ENCODE measurements at regions not wholly inside any gene's neighbourhood (a gene's known extent, or its start where the extent isn't known, plus 50 kb on each side); places are given as distances from the start of the nearest gene placed in this dataset.
"Not testable (repeated sequence)": the region's sequence is repeated elsewhere in the genome, so short reads cannot be mapped to it uniquely, and the experiment has no call there.

DNA sequence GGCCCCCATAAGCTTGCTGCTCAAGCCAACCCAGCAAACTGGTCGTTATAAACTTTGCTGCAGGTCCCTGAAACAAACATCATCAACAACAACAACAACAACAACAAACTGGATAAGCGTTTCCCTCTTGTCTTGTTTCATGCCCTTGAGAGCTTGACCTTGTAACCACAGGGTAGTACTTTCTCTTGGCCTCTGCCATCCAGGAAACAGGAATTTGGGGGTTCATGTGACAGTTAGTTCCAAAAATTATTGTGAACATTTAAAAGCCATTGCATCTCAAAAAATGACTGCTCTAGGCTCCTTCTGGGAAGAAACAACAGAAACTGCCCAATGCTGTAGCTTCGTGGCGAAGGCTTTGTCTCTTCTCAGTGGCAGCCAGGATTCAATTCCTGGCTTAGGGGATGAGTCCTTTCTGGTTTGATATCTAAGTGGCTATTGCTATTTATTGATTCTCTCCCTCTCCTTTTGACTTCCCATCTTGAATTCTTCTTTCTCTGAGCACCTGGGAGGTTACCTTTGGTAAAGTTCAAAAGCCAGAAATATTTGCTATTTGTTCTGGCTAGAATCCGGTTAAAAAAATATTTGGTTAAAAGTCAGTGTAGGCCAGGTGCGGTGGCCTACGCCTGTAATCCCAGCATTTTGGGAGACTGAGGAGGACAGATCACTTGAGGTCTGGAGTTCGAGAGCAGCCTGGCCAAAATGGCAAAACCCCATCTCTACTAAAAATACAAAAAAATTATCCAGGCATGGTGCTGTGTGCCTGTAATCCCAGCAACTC, 52.0 kb upstream of the CPM start:
- DNase-seq, result no peak

DNA sequence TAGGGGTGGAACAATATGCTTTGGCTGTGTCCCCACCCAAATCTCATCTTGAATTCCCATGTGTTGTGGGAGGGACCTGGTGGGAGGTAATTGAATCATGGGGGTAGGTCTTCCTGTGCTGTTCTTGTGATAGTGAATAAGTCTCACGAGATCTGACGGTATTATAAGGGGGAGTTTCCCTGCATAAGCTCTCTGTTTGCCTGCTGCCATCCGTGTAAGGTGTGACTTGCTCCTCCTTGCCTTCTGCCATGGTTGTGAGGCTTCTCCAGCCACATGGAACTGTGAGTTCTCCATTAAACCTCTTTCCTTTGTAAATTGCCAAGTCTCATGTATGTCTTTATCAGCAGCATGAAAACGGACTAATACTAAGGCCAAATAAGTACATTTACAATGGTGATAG, 64.6 kb upstream of the CPM start:
- DNase-seq, result not testable (repeated sequence)

DNA sequence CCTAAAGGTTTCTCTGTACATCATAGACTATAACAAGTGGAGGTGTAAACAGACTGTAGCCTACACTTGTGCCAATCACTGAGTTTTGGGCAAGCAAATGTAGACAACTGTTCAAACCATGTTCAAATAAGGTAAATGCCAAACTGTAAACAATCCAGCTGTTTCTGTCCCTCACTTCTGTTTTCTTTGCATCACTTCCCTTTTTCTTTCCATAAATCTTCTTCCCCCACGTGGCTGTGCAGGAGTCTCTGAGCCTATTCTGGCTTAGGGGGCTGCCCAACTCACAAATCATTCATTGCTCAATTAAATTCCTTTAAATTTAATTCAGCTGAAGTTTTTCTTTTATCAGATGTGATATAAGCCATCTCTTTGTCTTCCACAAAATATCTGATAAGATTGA, 65.1 kb upstream of the CPM start:
- DNase-seq, result no peak

DNA sequence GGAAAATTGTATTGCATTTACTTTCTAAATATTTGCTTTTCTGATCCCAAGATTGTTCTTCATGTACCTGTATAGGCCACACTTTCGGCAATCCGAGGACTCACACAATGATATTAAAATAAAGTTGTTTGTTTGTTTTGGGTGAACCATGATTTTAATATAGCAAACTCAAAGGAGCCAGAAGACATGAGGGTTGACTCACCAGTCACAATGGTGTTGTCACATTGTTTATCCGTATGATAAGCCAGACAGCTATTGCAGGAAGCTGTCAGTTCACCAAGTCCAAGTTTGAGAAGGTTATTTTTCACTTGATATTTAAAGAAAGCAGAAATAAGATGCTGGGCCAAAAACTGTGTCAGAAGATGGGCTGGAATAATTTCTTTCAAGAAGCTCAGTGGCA, 67.1 kb upstream of the CPM start:
- no peak for DNase-seq

- no peak for DNase-seq
Observed at GRCh38 chr12:69000540-69001243, 67.7 kb upstream of the CPM start.

GRCh38 chr12:69001251-69001650, 68.3 kb upstream of the CPM start:
- DNase-seq, result no peak

DNA sequence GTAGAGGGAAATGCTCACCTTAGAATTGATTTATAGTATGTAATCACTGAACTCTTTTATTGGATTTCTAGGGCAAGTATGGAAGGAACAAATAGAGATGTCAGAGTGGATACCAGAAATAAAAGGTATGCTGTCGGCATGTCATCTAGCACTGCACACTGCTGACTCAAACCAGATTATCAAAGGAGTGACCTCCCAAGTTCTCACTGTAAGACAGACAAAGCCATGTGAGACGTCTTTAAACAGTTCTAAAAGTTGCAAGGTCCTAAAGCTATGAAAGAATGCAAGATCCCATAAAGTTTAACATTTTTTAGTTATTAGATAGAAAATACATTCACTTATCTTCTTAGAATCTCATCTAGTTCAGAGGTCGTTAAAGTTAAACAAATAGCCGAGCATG, 70.0 kb upstream of the CPM start:
- DNase-seq, result no peak

DNA sequence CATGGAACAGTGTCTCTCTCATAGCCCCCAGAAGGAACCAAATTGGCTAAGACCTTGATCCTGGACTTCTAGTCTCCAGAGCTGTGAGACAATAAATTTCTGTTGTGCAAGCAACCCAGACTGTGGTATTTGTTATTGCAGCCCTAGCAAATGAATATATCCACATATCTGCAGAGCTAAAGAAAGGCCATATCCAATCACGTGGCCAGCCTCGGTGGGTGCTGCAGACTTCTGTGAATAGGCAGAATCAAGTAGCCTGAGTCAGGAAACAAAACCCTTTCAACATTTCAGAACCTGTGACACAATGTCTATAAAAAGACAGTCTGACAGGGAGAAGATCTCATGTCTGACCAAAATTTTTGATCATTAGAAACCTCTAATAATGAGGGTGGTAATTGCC, 71.0 kb upstream of the CPM start:
- no peak for DNase-seq

- DNase-seq, result no peak
Observed at GRCh38 chr12:69007101-69007854, 74.3 kb upstream of the CPM start.

GRCh38 chr12:69007855-69008351, 74.9 kb upstream of the CPM start:
- DNase-seq, result no peak

DNA sequence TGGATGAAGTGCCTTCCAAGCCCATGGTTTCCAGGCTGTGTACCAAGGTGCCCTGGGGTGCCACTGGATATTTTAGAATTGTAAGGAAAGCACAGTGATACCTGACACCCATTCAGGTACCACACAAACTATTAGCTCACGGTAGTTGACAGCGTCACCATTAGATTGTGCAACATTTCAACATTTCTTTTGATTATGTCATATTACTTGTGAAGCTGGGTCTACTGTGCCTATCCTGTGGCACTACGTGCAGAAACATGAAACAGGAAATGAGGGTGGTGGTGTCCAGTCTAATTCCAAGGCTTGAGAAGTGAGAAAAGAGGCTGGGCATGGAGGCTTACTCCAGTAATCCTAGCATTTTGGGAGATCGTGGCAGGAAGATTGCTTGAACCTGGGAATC, 75.5 kb upstream of the CPM start:
- no peak for DNase-seq

- DNase-seq, result no peak
Observed at GRCh38 chr12:69014047-69014446, 81.1 kb upstream of the CPM start.

DNA sequence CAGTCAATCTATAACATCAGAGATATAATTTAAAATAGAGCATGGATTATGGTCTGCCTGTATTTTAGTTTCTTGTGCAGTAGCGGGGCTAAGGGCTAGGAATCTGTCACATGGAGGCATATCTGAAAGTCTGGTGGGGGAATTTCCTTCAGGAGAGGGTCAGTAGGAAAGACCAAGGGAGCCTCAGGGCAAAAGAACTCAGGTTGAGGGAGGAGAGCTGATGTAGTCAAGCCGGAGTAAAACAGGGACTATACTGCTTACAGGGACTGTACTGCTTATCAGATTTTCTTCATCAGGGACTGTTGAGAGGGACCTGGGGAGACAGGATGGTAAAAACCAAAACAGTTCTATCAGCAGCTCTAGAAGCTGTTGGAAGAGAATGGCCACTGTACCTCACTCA, 82.0 kb upstream of the CPM start:
- no peak for DNase-seq

GRCh38 chr12:69015831-69016230, 82.9 kb upstream of the CPM start:
- DNase-seq, result no peak

DNA sequence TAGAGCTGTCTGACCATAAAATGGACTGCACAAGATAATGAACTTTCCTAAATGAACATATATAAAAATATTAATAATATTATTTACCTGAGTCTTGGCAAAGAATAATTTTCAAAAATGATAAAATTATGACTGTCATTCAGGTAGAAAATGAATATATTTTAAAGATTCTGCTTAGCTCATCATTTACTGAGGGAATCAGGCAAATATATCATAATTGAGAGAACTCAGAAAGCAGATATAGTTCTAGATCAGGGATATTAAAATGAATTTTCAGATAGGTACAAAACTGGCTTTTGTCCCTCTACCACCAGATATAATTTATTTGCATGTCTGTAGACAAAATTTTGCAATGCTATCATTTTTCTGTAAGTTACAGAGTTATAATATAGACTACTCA, 86.1 kb upstream of the CPM start:
- no peak for DNase-seq

GRCh38 chr12:69019910-69020309, 86.9 kb upstream of the CPM start:
- DNase-seq, result no peak

- DNase-seq, result no peak
Observed at GRCh38 chr12:69022674-69023073, 89.7 kb upstream of the CPM start.

- DNase-seq, result no peak
Observed at GRCh38 chr12:69023840-69024239, 90.9 kb upstream of the CPM start.

GRCh38 chr12:69024413-69024812, 91.4 kb upstream of the CPM start:
- DNase-seq, result no peak

DNA sequence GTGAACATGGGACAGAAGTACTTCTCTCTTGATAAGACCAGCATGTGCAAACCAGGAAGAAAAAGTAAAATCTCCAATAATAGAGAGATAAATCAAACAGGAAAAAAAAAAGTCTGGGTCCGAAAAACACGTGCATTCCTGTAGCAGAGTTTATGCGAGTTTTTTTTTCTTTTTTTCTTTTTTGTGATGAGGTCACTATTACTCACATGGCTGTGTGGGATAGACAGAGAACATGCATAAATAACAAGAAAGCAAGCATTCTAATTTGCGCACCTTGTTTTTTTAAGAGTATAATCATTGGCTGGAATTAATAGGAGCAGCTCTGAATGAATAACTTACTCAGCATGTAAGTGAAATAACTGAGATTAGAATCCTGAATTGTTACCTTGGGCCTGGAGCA, 91.9 kb upstream of the CPM start:
- DNase-seq, result no peak

DNA sequence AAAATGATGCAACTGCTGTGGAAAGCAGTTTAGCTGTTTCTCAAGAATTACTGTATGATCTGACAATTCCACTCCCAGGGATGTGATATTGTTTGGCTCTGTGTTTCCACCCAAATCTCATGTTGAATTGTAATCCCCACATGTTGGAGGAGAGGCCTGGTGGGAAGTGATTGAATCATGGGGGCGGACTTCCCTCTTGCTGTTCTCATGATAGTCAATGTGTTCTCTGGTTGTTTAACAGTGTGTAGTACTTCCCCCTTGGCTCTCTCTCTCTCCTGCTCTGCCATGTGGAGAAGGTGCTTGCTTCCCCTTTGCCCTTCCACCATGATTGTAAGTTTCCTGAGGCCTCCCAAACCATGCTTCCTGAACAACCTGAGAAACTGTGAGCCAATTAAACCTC, 93.4 kb upstream of the CPM start:
- no peak for DNase-seq

- DNase-seq, result no peak
Observed at GRCh38 chr12:69027411-69027881, 94.5 kb upstream of the CPM start.

DNA sequence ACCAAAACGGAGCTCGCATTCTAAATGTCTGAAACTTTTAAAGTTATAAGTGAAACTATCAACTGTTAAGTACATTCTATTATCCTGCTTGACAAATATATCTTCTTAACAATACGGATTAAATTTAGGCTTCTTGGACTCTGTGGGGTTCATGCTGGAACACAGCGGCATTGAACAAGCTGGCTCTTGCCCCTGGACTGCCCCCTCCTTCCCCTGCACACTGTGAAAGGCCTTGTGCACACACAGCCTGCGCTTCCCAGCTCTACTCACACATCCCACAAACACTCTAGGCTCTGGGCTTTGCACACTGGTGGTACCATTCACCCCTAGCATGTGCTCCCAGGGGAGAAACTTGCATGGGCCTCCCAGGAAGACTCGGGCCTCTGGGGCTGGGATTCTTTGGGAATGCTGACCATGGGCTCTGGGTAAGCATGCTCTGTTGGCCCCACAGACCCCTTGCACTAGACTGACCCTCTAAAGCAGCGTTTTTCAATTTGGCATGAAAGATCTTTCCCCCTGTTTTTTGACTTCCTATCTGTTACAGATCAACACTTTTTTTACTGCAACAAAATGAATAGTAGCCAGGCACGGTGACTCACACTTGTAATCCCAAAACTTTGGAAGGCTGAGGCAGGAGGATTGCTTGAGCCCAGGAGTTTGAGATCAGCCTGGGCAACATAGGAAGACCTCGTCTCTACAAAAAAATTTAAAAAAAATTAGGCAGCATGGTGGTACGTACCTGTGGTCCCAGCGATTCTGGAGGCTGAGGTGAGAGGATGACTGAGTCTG, 96.2 kb upstream of the CPM start:
- no peak for DNase-seq
